GM12864 (cell line): ENCODE measurements at regions not wholly inside any gene's neighbourhood (a gene's known extent, or its start where the extent isn't known, plus 50 kb on each side); places are given as distances from the start of the nearest gene placed in this dataset.

Experiments
- DNase-seq: peaks from one replicate; pipeline ENCODE4 v3.0.0-alpha.2; 2011; ENCODE audit warnings: low read depth
- H3K4me3 ChIP-seq: 2 replicates; pipeline ENCODE4 v1.5.1; 2011; ENCODE audit warnings: mild to moderate bottlenecking, low read depth, low read length, control low read depth
- CTCF ChIP-seq: IDR thresholded peaks from 2 replicates; pipeline ENCODE4 v1.5.1; 2011; ENCODE audit warnings: low read depth, mild to moderate bottlenecking, moderate library complexity, low read length, control low read depth, inconsistent platforms; ENCODE audit errors: missing control alignments

GRCh38 chr13:107475753-107476453 is 739.4 kb downstream of the LIG4 start:
- no peak for DNase-seq
- no peak for TF ChIP-seq CTCF
- no peak overlapping the region for H3K4me3 ChIP-seq

GRCh38 chr13:107473253-107473652 is 742.1 kb downstream of the LIG4 start:
- TF ChIP-seq CTCF: no peak
- no peak overlapping the region for H3K4me3 ChIP-seq
- no peak for DNase-seq

- DNase-seq: no peak
- no peak for TF ChIP-seq CTCF
- no peak overlapping the region for H3K4me3 ChIP-seq
Measured at GRCh38 chr13:107466326-107467099, 748.8 kb downstream of the LIG4 start.

GRCh38 chr13:107462501-107462900 is 752.8 kb downstream of the LIG4 start:
- TF ChIP-seq CTCF: no peak

GRCh38 chr13:107461751-107462150 is 753.6 kb downstream of the LIG4 start:
- no peak overlapping the region for H3K4me3 ChIP-seq
- no peak for DNase-seq
- TF ChIP-seq CTCF: no peak

More at GRCh38 chr13:107462501-107462900, 752.8 kb downstream of the LIG4 start:
- H3K4me3 ChIP-seq: no peak overlapping the region
- DNase-seq: no peak

- DNase-seq: no peak
- no peak overlapping the region for H3K4me3 ChIP-seq
- no peak for TF ChIP-seq CTCF
Measured at GRCh38 chr13:107459430-107459829, 755.9 kb downstream of the LIG4 start.
